GM18508 (cell line): ENCODE measurements at regions not wholly inside any gene's neighbourhood (a gene's known extent, or its start where the extent isn't known, plus 50 kb on each side); places are given as distances from the start of the nearest gene placed in this dataset.
"Not testable (repeated sequence)": the region's sequence is repeated elsewhere in the genome, so short reads cannot be mapped to it uniquely, and the experiment has no call there.

Experiments used
- ATAC-seq: cut with Tn5 transposase; IDR thresholded peaks from one replicate; pipeline ENCODE4 v1.9.1; 2021; ENCODE audit warnings: moderate number of reproducible peaks; ENCODE audit not compliant: insufficient read depth, unreplicated experiment

DNA sequence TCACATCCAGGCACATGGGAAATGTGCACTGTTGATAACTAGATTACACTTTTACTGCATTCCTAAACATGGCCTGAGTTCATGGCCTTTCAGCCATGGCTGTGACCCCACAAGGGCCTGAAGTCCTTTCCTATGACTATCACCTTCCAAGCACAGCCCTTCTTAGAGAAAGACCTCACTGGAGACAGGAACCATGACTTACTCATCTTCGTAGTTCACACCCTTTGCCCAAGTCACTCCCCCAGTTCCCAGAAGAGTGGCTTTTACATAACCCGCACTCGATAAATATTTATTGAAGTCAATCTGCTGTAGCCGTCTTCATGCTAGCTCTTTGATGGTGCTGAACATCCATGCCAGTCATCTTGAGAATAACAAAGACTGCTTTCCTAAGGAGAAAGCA, 632.5 kb upstream of the NRP1 start:
- no peak for ATAC-seq

- no peak for ATAC-seq
Measured at GRCh38 chr10:33965795-33966581, 631.5 kb upstream of the NRP1 start.

DNA sequence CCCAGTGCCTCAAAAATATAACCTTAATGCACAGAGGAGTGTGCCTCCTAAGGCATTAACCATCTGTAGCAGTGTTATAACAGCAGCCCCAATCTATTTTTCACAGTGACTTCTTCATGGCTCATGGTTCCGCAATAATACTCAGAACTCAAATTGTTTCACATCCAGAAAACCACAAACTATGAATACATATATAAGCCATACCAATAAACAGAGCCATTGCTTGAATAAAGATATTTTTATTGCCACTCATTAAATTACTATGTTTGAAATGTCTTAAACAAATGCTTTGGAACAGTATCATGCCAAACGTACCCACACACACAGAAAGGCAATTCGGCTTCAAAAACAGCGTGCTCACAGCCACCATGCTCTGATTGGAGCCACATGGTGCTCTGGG, 629.3 kb upstream of the NRP1 start:
- ATAC-seq, result no peak

DNA sequence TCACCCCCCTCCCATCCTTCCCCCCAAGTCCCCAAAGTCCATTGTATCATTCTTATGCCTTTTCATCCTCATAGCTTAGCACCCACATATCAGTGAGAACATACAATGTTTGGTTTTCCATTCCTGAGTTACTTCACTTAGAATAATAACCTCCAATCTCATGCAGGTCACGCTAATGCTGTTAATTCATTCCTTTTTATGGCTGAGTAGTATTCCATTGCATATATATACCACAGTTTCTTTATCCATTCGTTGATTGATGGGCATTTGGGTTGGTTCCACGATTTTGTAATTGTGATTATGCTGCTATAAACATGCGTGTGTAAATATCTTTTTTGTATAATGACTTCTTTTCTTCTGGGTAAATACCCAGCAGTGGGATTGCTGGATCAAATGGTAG, 621.9 kb upstream of the NRP1 start:
- not testable (repeated sequence) for ATAC-seq

- no peak for ATAC-seq
Measured at GRCh38 chr10:33955676-33956075, 621.2 kb upstream of the NRP1 start.

- no peak for ATAC-seq
Measured at GRCh38 chr10:33952692-33953360, 618.4 kb upstream of the NRP1 start.

GRCh38 chr10:33950206-33950605, 615.7 kb upstream of the NRP1 start:
- no peak for ATAC-seq

DNA sequence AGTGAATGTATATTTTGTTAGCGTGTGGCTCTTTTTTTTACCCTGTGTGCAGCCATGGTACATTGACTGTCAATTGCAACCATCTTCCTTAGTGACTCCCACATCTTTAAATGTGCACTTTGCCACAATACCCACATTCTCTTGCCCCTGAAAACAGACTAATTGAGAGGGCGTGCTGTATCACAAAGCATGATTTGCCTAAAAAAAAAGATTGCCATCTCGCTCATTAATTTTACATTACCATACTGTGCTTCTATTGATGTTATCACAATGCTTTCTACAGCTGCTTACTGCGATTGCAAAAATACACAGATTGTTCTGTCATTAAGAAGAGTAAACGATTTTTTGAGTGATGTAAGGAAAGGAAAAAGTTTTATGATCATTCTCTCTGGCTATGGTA, 613.1 kb upstream of the NRP1 start:
- no peak for ATAC-seq

DNA sequence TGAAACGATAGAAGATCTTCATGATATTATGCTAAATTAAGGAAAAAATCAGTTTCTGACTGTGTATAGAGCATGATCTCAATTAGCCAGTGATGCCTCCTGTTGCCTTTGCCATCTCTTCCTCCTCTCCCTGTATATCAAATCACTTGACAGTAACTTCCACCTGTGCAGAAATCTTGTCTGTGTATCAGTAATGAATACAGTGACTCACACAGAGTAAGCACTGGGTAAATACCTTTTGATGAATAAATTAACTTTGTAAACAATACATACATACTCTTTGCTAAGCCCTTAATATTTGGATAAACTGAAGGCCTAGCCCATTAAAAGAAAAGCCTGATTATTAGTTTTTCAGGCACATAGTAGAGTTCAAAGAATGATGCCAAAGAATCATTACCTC, 610.6 kb upstream of the NRP1 start:
- ATAC-seq, result no peak

DNA sequence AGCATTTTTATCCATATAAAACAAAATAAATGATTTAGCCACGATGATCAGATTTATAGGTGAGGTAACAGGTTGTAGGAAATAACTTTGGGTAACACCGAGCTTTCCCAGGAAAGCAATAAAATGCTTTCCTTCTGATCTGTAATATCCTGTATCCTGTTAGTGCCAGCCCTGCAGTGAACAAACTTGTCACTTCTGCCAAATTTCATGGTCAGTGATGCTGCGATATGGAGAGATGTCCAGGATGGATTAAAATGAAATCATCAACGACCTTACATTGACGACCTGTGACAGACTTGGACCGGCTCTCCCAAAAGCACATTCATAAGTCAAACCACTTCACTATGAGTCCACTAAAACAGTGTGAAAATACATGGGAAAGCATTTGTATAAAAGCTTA, 608.0 kb upstream of the NRP1 start:
- no peak for ATAC-seq

DNA sequence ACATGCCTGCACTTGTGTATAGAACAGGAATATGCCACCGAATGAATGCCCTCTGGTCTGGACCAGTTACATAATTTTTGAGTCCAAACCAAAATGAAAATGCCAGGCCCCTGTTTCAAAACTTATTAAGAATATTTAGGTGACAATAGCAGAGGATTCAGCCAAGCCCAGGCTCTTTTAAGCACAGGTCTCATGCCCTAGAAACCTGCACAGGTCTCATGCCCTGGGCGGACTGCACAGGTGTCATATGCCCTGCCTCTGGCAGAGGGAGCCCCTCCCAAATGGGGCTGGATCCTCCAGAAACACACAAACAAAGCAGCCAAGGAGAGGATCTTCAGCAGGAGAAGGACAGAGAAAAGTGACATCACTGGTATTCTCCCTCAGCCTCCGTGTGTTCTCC, 605.4 kb upstream of the NRP1 start:
- ATAC-seq, result no peak

DNA sequence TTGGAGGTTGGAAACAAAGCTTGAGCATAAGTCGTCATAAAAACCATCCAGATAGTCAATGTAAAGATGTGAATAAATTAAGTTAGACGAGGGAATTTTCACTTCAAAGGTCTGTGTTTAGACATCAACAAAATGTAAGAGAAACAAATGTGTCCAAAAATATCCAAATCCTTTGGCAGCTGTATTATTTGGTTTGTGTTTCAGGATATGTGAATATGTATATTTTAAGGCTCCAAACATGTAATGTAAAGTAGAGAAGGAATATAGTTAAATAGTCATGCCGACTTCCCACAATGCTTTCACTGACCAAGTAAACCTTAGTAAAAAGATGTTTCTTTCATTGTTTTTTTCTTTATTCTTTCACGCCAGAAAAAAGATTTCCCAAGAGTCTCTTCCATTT, 604.9 kb upstream of the NRP1 start:
- ATAC-seq, result no peak

GRCh38 chr10:33938001-33938400, 603.5 kb upstream of the NRP1 start:
- ATAC-seq, result no peak

DNA sequence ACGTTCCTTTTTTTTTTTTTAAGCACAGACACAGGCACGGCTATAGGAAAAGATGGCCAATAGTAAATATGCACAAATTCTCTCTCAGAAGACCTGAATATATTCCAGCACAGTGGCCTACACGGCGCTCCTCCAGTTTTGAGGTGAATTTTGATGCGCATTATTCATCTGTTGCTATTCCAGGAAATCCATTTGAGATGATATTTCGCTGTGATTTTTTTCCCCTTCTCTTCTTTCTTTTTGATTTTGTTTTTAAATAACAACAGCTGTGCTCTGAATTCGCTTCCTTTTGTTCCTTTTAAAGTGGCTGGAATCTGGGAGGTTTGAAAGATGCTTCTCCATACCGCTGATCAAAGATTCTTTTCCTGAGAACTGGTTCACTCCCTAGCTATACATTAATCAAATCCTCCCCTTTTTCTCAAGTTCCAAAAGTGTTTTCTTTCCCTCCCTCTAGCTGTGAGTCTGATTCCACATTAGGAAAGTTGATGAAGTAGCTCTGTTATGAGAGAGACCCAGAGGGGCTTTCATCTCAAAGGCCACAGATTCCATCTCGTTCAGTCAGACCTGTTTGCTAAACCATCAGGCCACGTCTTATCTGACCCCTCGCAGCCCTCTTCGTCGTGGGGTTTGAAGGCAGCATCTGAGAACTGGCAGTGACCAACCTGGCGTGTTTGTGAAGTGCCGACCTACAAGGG, 602.7 kb upstream of the NRP1 start:
- no peak for ATAC-seq

DNA sequence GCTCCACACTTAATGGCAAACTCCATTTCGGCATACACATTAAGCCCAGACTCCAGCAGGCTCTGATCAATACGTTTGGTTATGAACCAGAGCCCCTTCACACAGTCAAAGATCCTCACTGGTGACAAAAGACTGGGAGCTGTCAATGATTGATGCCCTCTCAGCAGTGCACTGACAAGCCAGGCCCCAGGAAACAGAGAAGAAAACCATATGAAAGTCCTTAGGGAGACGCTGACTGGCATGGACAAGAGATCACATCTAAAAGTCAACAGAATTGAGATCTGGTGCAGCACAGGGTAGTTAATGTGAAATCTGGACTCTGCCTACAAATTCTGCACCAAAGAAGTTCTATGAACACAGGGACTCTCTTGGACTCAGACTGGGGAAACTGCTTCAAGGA, 600.9 kb upstream of the NRP1 start:
- no peak for ATAC-seq

GRCh38 chr10:33930079-33930478, 595.6 kb upstream of the NRP1 start:
- ATAC-seq, result no peak

- ATAC-seq, result no peak
Measured at GRCh38 chr10:33927347-33927746, 592.9 kb upstream of the NRP1 start.

DNA sequence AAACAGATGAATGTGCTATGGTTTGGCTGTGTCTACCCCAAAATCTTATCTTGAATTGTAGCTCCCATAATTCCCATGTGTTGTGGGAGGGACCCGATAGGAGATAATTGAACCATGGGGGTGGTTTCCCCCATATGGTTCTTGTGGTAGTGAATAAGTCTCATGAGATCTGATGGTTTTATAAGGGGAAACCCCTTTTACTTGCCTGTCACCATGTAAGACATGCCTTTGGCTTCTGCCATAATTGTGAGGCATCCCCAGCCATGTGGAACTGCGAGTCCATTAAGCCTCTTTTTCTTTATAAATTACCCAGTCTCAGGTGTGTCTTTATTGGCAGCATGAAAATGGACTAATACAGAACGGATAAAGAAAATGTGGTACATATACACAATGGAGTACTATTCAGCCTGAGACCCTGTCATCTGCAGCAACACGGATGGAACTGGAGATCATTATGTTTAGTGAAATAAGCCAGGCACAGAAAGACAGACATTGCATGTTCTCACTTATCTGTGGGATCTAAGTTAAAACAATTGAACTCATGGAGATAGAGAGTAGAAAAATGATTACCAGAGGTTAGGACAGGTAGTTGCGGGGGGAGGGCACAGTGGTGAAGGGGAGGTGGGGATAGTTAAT, 587.6 kb upstream of the NRP1 start:
- no peak for ATAC-seq

DNA sequence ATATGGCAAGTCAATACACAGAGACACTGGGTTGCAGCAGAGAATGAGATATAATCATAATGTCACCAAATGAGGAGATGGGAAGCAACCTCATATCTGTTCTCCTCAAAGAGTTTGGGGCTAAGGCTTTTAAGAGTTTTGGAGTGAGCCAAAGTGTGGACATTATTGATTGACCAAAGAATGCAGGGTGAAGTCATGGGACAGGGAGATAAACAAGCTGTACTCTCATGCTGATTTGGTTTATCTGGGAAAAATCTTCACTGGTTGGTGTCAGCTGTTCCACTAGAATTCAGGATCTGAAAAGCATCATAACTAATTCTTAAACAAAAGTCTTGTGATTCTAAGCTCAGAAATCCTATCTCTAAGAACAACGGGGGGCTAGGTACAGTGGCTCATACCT, 585.9 kb upstream of the NRP1 start:
- ATAC-seq, result no peak

DNA sequence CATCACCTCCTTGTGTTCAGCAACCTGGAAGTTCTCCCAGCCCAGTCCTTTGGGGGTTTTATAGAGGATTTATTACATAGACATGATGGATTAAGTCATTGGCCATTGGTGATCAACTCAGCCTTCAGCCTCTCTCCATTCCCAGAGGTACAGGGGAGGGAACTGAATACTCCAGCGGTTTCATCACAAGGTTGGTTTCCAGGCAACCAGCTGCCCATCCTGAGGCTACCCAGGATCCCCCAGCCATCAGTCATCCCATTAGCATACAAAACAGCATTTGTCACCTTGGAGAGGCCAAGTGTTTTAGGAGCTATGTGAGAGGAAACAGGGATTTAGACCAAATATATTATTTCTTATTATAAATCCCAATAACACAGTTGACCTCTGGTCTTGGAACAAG, 584.8 kb upstream of the NRP1 start:
- no peak for ATAC-seq
